ENCODE measurements at regions not wholly inside any gene's neighbourhood (a gene's known extent, or its start where the extent isn't known, plus 50 kb on each side); places are given as distances from the start of the nearest gene placed in this dataset.

DNA sequence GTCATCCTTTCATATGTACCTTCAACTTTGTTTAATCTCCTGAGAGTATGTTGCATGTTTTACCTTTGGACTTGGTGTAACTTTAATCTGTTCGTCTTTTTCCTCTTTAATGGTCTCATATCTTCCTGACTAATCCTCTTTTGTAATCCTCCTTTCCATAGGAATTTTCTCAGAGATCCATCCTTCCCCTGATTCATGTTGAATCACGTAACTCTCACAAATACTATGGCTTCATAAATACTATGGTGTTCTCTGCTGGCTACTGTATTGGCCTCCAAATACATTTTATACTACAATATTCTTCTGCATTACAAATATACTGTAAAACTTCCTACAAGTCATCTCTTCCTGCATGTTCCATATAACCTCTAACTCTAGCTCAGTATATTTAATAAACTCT, 317.7 kb upstream of the ADGRB3 start:
- no peaks in the 10 kb centered on the region for H3K36me3 ChIP-seq
- no peak for DNase-seq

DNA sequence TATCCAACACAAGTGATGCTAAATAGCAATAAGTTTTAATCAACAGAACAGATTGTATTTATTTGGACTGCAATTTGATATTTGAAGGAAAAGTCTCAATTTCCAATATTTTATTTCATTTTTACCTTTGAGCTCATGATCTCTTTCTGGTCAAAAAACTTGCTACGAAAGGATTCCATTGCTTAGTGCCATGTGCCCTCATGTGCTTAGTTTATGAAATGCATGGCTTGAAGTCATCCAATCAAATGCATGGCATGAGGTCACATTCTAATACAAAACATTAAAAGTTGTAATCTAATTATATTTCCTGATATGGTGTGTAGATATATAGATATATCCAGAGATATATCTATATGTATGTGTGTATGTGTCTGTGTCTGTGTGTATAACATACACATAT, 321.2 kb upstream of the ADGRB3 start:
- H3K27me3 ChIP-seq: no peaks in the 10 kb centered on the region
- no peaks in the 10 kb centered on the region for H3K9me3 ChIP-seq
- no peak for DNase-seq
- no peaks in the 10 kb centered on the region for H3K36me3 ChIP-seq
- H3K4me1 ChIP-seq: no peaks in the 10 kb centered on the region
- in situ Hi-C loops (cut with MboI; ENCODE audit: low pct_ligation_motif_present in 1 of 4, low pct_unique_long_range_greater_than_20kb in 1 of 4, low sequenced_read_pairs in 3 of 4): no loop called here
- intact Hi-C loops (cut with DNase I; ENCODE audit: low total_unique reads): no loop called here
- no peak overlapping the region for H3K27ac ChIP-seq
- 67 to 75% methylated on average over 1 of the region's 1 CpG for WGBS, 2 donors (ENCODE audit: low coverage in 1 of 2)
- TF ChIP-seq CTCF (IDR thresholded peaks at IDR 0.05) (no peak), POLR2AphosphoS5 (IDR thresholded peaks at IDR 0.05) (no peak), EP300 (IDR thresholded peaks at IDR 0.05; ENCODE audit: low read depth) (no peak), POLR2A (IDR thresholded peaks at IDR 0.05) (no peak)
- H3K4me3 ChIP-seq: no peak overlapping the region

More for the DNA sequence above, 317.7 kb upstream of the ADGRB3 start:
- TF ChIP-seq POLR2AphosphoS5 (IDR thresholded peaks at IDR 0.05) (no peak), CTCF (IDR thresholded peaks at IDR 0.05) (no peak), EP300 (IDR thresholded peaks at IDR 0.05; ENCODE audit: low read depth) (no peak), POLR2A (IDR thresholded peaks at IDR 0.05) (no peak)
- Histone ChIP-seq H3K27ac (no peak overlapping the region), H3K4me1 (no peaks in the 10 kb centered on the region), H3K9me3 (no peaks in the 10 kb centered on the region), H3K4me3 (no peak overlapping the region), H3K27me3 (no peaks in the 10 kb centered on the region)
- intact Hi-C loops (cut with DNase I; ENCODE audit: low total_unique reads): no loop called here
- WGBS, 2 donors (ENCODE audit: low coverage in 1 of 2): 50% methylated on average over 2 of the region's 2 CpGs
- in situ Hi-C loops (cut with MboI; ENCODE audit: low pct_ligation_motif_present in 1 of 4, low pct_unique_long_range_greater_than_20kb in 1 of 4, low sequenced_read_pairs in 3 of 4): no loop called here

DNA sequence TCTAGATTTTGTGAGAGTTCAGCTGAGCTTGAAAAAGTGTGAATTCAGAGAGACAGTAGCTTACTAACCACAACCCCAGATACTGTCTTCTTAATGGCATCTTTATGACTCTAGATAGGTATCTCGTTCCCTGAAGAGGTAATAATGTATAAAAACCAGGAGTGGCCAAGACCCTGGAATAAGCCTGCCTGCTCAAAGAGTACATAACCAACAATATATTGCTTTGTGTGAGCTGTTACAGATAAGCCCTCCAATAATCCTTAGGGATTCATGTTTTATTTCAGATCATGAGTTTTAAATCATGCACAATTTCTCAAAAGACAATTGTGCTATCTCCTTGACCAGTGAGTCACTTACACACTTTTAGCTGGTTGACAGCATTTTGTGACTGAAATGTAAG, 327.8 kb upstream of the ADGRB3 start:
- DNase-seq: no peak
- intact Hi-C loops (cut with DNase I; ENCODE audit: low total_unique reads) (no loop called here), in situ Hi-C loops (cut with MboI; ENCODE audit: low pct_ligation_motif_present in 1 of 4, low pct_unique_long_range_greater_than_20kb in 1 of 4, low sequenced_read_pairs in 3 of 4) (no loop called here)
- H3K4me1 ChIP-seq: no peaks in the 10 kb centered on the region
- no peak overlapping the region for H3K27ac ChIP-seq
- 16 to 50% methylated on average over 1 of the region's 1 CpG for WGBS, 2 donors (ENCODE audit: low coverage in 1 of 2)
- TF ChIP-seq POLR2AphosphoS5 (IDR thresholded peaks at IDR 0.05) (no peak), EP300 (IDR thresholded peaks at IDR 0.05; ENCODE audit: low read depth) (no peak), CTCF (IDR thresholded peaks at IDR 0.05) (no peak), POLR2A (IDR thresholded peaks at IDR 0.05) (no peak)
- peaks cover 0 to 7% of the 10 kb centered on the region in 2 donors for H3K9me3 ChIP-seq
- H3K36me3 ChIP-seq: no peaks in the 10 kb centered on the region
- no peaks in the 10 kb centered on the region for H3K27me3 ChIP-seq
- H3K4me3 ChIP-seq: no peak overlapping the region

GRCh38 chr6:68296126-68296525, 339.0 kb upstream of the ADGRB3 start:
- in situ Hi-C loops (cut with MboI; ENCODE audit: low pct_ligation_motif_present in 1 of 4, low pct_unique_long_range_greater_than_20kb in 1 of 4, low sequenced_read_pairs in 3 of 4): no loop called here
- H3K4me1 ChIP-seq: no peaks in the 10 kb centered on the region
- TF ChIP-seq EP300 (IDR thresholded peaks at IDR 0.05; ENCODE audit: low read depth) (no peak), POLR2AphosphoS5 (IDR thresholded peaks at IDR 0.05) (no peak), CTCF (IDR thresholded peaks at IDR 0.05) (no peak), POLR2A (IDR thresholded peaks at IDR 0.05) (no peak)
- H3K9me3 ChIP-seq: no peaks in the 10 kb centered on the region
- no peak overlapping the region for H3K27ac ChIP-seq
- H3K4me3 ChIP-seq: no peak overlapping the region
- H3K27me3 ChIP-seq: no peaks in the 10 kb centered on the region
- DNase-seq: no peak
- intact Hi-C loops (cut with DNase I; ENCODE audit: low total_unique reads): no loop called here
- no peaks in the 10 kb centered on the region for H3K36me3 ChIP-seq
